IMR-90 (cell line): ENCODE measurements at regions not wholly inside any gene's neighbourhood (a gene's known extent, or its start where the extent isn't known, plus 50 kb on each side); places are given as distances from the start of the nearest gene placed in this dataset.

ENCODE experiments used
- ATAC-seq: fragments of 200-7000 bp; cut with Tn5 transposase; 2 replicates; pipeline ENCODE4 v1.9.1; 2020; ENCODE audit warnings: low read depth, mild to moderate bottlenecking, moderate library complexity
- BruUV-seq: library from RNA; stranded (reverse); fragments of 400-500 nt; replicated peaks from 2 replicates; lab custom pipeline; 2021; lab: Mats Ljungman, UMichigan
- CTCF ChIA-PET: fragments of 300-600 bp; formaldehyde crosslinking; extraction: SDS; loops from one replicate; lab custom pipeline; 2021; ENCODE audit warnings: antibody characterized with exemption; lab: Yijun Ruan, JAX
- POLR2A ChIA-PET: fragments of 300-600 bp; sonication (Branson Sonifier 250); formaldehyde crosslinking; loops from one replicate; lab custom pipeline; 2022; ENCODE audit warnings: antibody characterized with exemption; ENCODE audit not compliant: unreplicated experiment; lab: Charles Lee
- DNase-seq: peaks from one replicate; pipeline ENCODE4 v3.0.0; 2013
- H2AFZ ChIP-seq: replicated peaks from 2 replicates; pipeline ENCODE3; 2013; ENCODE audit warnings: low read length, mild to moderate bottlenecking; ENCODE audit not compliant: poor library complexity
- H2AK5ac ChIP-seq: 2 replicates; pipeline ENCODE4 v1.6.1; 2013; ENCODE audit warnings: low read depth, low read length, inconsistent platforms
- H2AK9ac ChIP-seq: replicated peaks from 2 replicates; pipeline ENCODE3; 2013; ENCODE audit warnings: mild to moderate bottlenecking, low read depth, low read length, moderate library complexity; ENCODE audit not compliant: poor library complexity
- H2BK120ac ChIP-seq: 2 replicates; pipeline ENCODE4 v1.6.1; 2013; ENCODE audit warnings: low read depth, low read length, inconsistent platforms
- H2BK15ac ChIP-seq: 3 replicates; pipeline ENCODE4 v1.6.1; 2013; ENCODE audit warnings: low read depth, low read length, inconsistent platforms
- H2BK20ac ChIP-seq: 2 replicates; pipeline ENCODE4 v1.6.1; 2013; ENCODE audit warnings: low read depth, mild to moderate bottlenecking, inconsistent platforms, low read length, moderate library complexity
- H2BK5ac ChIP-seq: 2 replicates; pipeline ENCODE4 v1.6.1; 2013; ENCODE audit warnings: mild to moderate bottlenecking, low read depth, low read length, inconsistent platforms; ENCODE audit not compliant: poor library complexity, severe bottlenecking
- H3K14ac ChIP-seq: replicated peaks from 2 replicates; pipeline ENCODE4 v1.6.1; 2013; ENCODE audit warnings: low read depth, low read length, inconsistent platforms
- H3K18ac ChIP-seq: 2 replicates; pipeline ENCODE4 v1.6.1; 2013; ENCODE audit warnings: low read depth, low read length, control low read depth
- H3K23ac ChIP-seq: 2 replicates; pipeline ENCODE4 v1.6.1; 2013; ENCODE audit warnings: low read depth, low read length, inconsistent platforms
- H3K27ac ChIP-seq: 2 replicates; pipeline ENCODE4 v1.5.1; 2013; ENCODE audit warnings: mild to moderate bottlenecking, control low read depth, low read length; ENCODE audit not compliant: insufficient read depth
- H3K27me3 ChIP-seq: 2 replicates; pipeline ENCODE4 v1.6.1; 2013; ENCODE audit warnings: low read length; ENCODE audit not compliant: control insufficient read depth, insufficient read depth
- H3K36me3 ChIP-seq: 2 replicates; pipeline ENCODE4 v1.6.1; 2013; ENCODE audit warnings: low read length, mixed read lengths; ENCODE audit not compliant: control insufficient read depth, insufficient read depth
- H3K4ac ChIP-seq: 2 replicates; pipeline ENCODE4 v1.6.1; 2013; ENCODE audit warnings: low read depth, low read length, inconsistent platforms
- H3K4me1 ChIP-seq: 2 replicates; pipeline ENCODE4 v1.6.1; 2013; ENCODE audit warnings: low read length, mixed read lengths; ENCODE audit not compliant: control insufficient read depth, insufficient read depth
- H3K4me2 ChIP-seq: 2 replicates; pipeline ENCODE4 v1.6.1; 2013; ENCODE audit warnings: low read depth, mild to moderate bottlenecking, control low read depth, low read length, moderate library complexity
- H3K4me3 ChIP-seq: 2 replicates; pipeline ENCODE4 v1.5.1; 2013; ENCODE audit warnings: low read depth, mild to moderate bottlenecking, control low read depth, low read length, moderate library complexity; ENCODE audit not compliant: insufficient read depth
- H3K56ac ChIP-seq: 2 replicates; pipeline ENCODE4 v1.6.1; 2013; ENCODE audit warnings: low read length, inconsistent platforms; ENCODE audit not compliant: insufficient read depth; ENCODE audit errors: extremely low read depth
- H3K79me1 ChIP-seq, 2 experiments: 2 replicates each; pipeline ENCODE4 v1.6.1; 2013; ENCODE audit warnings: low read length in 2 of 2, inconsistent platforms in 1 of 2, low read depth in 1 of 2
- H3K9ac ChIP-seq: 2 replicates; pipeline ENCODE4 v1.6.1; 2013; ENCODE audit warnings: low read depth, low read length, control low read depth
- H3K9me1 ChIP-seq: 2 replicates; pipeline ENCODE4 v1.6.1; 2013; ENCODE audit warnings: low read length, inconsistent platforms; ENCODE audit not compliant: insufficient read depth
- H3K9me3 ChIP-seq: 2 replicates; pipeline ENCODE4 v1.6.1; 2013; ENCODE audit warnings: low read length; ENCODE audit not compliant: control insufficient read depth, insufficient read depth
- H4K20me1 ChIP-seq: 2 replicates; pipeline ENCODE4 v1.6.1; 2013; ENCODE audit warnings: low read length, inconsistent platforms; ENCODE audit not compliant: insufficient read depth
- H4K5ac ChIP-seq: 2 replicates; pipeline ENCODE4 v1.6.1; 2013; ENCODE audit warnings: mild to moderate bottlenecking, low read depth, low read length, control low read depth
- H4K8ac ChIP-seq, 2 experiments: 2 replicates each; pipeline ENCODE4 v1.6.1; 2013; ENCODE audit warnings: low read depth in 2 of 2, low read length in 2 of 2, control low read depth in 1 of 2, inconsistent platforms in 1 of 2
- H4K91ac ChIP-seq: 2 replicates; pipeline ENCODE4 v1.6.1; 2013; ENCODE audit warnings: low read depth, low read length, inconsistent platforms; ENCODE audit not compliant: insufficient read depth
- BHLHE40 ChIP-seq: fragments of 150-350 bp; IDR thresholded peaks from 2 replicates; pipeline ENCODE4 v1.6.1; 2016; ENCODE audit warnings: mild to moderate bottlenecking, low read depth, low read length
- CEBPB ChIP-seq: IDR thresholded peaks from 2 replicates; pipeline ENCODE4 v1.6.1; 2012; ENCODE audit warnings: low read depth, low read length, improper control_type of control experiment
- CHD1 ChIP-seq: IDR thresholded peaks from 2 replicates; pipeline ENCODE4 v1.6.1; 2012; ENCODE audit warnings: low read depth, low read length, improper control_type of control experiment
- FOS ChIP-seq: fragments of 150-350 bp; IDR thresholded peaks from 2 replicates; pipeline ENCODE4 v1.6.1; 2016; ENCODE audit warnings: low read depth, low read length
- MAFK ChIP-seq: IDR thresholded peaks from 2 replicates; pipeline ENCODE4 v1.6.1; 2012; ENCODE audit warnings: low read depth, low read length, improper control_type of control experiment
- MXI1 ChIP-seq: IDR thresholded peaks from 2 replicates; pipeline ENCODE4 v1.6.1; 2012; ENCODE audit warnings: low read depth, mild to moderate bottlenecking, low read length, moderate library complexity, borderline replicate concordance
- NFE2L2 ChIP-seq: fragments of 150-350 bp; IDR thresholded peaks from 2 replicates; pipeline ENCODE4 v1.6.1; 2016; ENCODE audit warnings: low read depth, mild to moderate bottlenecking, low read length
- RAD21 ChIP-seq: IDR thresholded peaks from 2 replicates; pipeline ENCODE4 v1.6.1; 2012; ENCODE audit warnings: low read length, improper control_type of control experiment
- RCOR1 ChIP-seq: IDR thresholded peaks from 2 replicates; pipeline ENCODE4 v1.6.1; 2012; ENCODE audit warnings: mild to moderate bottlenecking, low read length, improper control_type of control experiment; ENCODE audit not compliant: insufficient replicate concordance
- RFX5 ChIP-seq: IDR thresholded peaks from 2 replicates; pipeline ENCODE4 v1.8.0; 2012; ENCODE audit warnings: low read depth, mild to moderate bottlenecking, low read length, moderate library complexity
- SMC3 ChIP-seq: fragments of 150-350 bp; IDR thresholded peaks from 2 replicates; pipeline ENCODE4 v1.6.1; 2016; ENCODE audit warnings: low read depth, mild to moderate bottlenecking, antibody characterized with exemption, low read length, moderate library complexity
- USF2 ChIP-seq: fragments of 150-350 bp; IDR thresholded peaks from 2 replicates; pipeline ENCODE4 v1.6.1; 2017; ENCODE audit warnings: mild to moderate bottlenecking, antibody characterized with exemption, low read length, low read depth
- WGBS, 2 experiments: methylation state at CpG; one replicate each; pipeline versions ENCODE4 v1.1.5 to v1.1.7; 2013; ENCODE audit warnings: missing lambda C conversion rate in 2 of 2; ENCODE audit not compliant: insufficient read length in 1 of 2; ENCODE audit errors: extremely low coverage in 2 of 2; 5-methylcytosine and 5-hydroxymethylcytosine counted together
- dilution Hi-C: fragments of 300-500 bp; cut with HindIII; formaldehyde crosslinking; loops from one replicate; pipeline ENCODE4 v1.14.3; 2018; ENCODE audit warnings: low sequenced_read_pairs; ENCODE audit not compliant: unreplicated experiment
- in situ Hi-C: fragments of 300-500 bp; cut with MboI; formaldehyde crosslinking; loops from 3 replicates; pipeline ENCODE4 v1.14.3; 2019; ENCODE audit warnings: low sequenced_read_pairs, inconsistent platforms, mixed read lengths
- intact Hi-C: fragments of 100-400 bp; cut with micrococcal nuclease; formaldehyde crosslinking; loops from 2 replicates; pipeline ENCODE4 v1.10.0; 2022

DNA sequence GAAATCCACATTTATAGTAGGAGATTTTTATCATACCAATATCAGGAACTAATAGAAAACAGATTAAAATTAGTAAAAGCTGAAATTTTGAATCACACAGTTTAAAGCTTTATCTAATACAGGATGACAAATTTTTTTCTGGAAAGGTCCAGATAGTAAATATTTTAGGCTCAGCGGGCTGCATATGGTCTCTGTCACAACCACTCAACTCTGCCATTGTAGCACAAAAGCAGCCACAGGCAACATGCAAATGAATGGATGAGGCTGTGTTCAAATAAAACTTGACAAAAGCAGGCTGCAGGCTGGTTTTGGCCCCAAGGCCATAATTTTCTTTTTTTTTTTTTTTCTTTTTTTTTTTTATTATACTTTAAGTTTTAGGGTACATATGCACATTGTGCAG, 108.2 kb upstream of the CCDC90B start:
- ATAC-seq (no peak), DNase-seq (no peak)
- ChIA-PET CTCF (no interaction called here), POLR2A (no interaction called here)
- Histone ChIP-seq H3K4me2 (no peak overlapping the region), H3K9me1 (no peaks in the 10 kb centered on the region), H4K5ac (no peak overlapping the region), H4K8ac (no peak overlapping the region), H2AK5ac (no peak overlapping the region), H2AK9ac (no peak overlapping the region), H3K27ac (no peak overlapping the region), H2BK120ac (no peak overlapping the region), H4K20me1 (no peaks in the 10 kb centered on the region), H3K18ac (no peak overlapping the region), H2BK5ac (no peak overlapping the region), H3K56ac (no peak overlapping the region), H4K91ac (no peak overlapping the region), H3K4me3 (no peak overlapping the region), H3K27me3 (no peaks in the 10 kb centered on the region), H3K4me1 (no peaks in the 10 kb centered on the region), H3K4ac (no peak overlapping the region), H3K36me3 (no peaks in the 10 kb centered on the region), H2BK15ac (no peak overlapping the region), H2AFZ (no peak overlapping the region), H2BK20ac (no peak overlapping the region), H3K14ac (no peak overlapping the region), H3K23ac (no peak overlapping the region), H3K9ac (no peak overlapping the region), H3K79me1 (no peaks in the 10 kb centered on the region), H3K9me3 (no peaks in the 10 kb centered on the region)
- dilution Hi-C loops (no loop called here), in situ Hi-C loops (no loop called here), intact Hi-C loops (no loop called here)
- BruUV-seq: no TSS peak
- TF ChIP-seq RFX5: no peak
- no peak for TF ChIP-seq CEBPB
- no peak for TF ChIP-seq BHLHE40
- no peak for TF ChIP-seq USF2
- TF ChIP-seq MAFK: no peak
- TF ChIP-seq RCOR1: no peak
- no peak for TF ChIP-seq NFE2L2
- TF ChIP-seq SMC3: no peak
- no peak for TF ChIP-seq RAD21
- no peak for TF ChIP-seq CHD1
- TF ChIP-seq MXI1: no peak
- no peak for TF ChIP-seq FOS
- no CpG with 5 or more reads among the region's 1 CpG for WGBS, 2 experiments
